HFFc6 (cell line): ENCODE measurements at regions not wholly inside any gene's neighbourhood (a gene's known extent, or its start where the extent isn't known, plus 50 kb on each side); places are given as distances from the start of the nearest gene placed in this dataset.

Experiments used
- DNase-seq: peaks from one replicate; pipeline ENCODE4 v3.0.0-alpha.2; 2018
- H3K27ac Mint-ChIP-seq: 2 replicates; pipeline ENCODE4 v1.8.0; 2020; ENCODE audit warnings: mild to moderate bottlenecking, mixed read lengths
- H3K27me3 Mint-ChIP-seq: 2 replicates; pipeline ENCODE4 v1.8.0; 2021; ENCODE audit warnings: mild to moderate bottlenecking, moderate library complexity, mixed read lengths; ENCODE audit not compliant: insufficient read depth
- H3K36me3 Mint-ChIP-seq: 2 replicates; pipeline ENCODE4 v1.8.0; 2021; ENCODE audit warnings: low read depth, mixed read lengths
- H3K4me1 Mint-ChIP-seq: 2 replicates; pipeline ENCODE4 v1.8.0; 2020; ENCODE audit warnings: low read depth, mixed read lengths
- H3K4me3 Mint-ChIP-seq: 2 replicates; pipeline ENCODE4 v1.8.0; 2020; ENCODE audit warnings: mild to moderate bottlenecking, moderate library complexity, mixed read lengths
- H3K9me3 Mint-ChIP-seq: 2 replicates; pipeline ENCODE4 v1.8.0; 2020; ENCODE audit warnings: mild to moderate bottlenecking, mixed read lengths
- CTCF ChIP-seq: fragments of 200-600 bp; sonication (generic); IDR thresholded peaks from 2 replicates; pipeline ENCODE4 v1.5.0; 2021; ENCODE audit warnings: antibody characterized with exemption, mild to moderate bottlenecking

DNA sequence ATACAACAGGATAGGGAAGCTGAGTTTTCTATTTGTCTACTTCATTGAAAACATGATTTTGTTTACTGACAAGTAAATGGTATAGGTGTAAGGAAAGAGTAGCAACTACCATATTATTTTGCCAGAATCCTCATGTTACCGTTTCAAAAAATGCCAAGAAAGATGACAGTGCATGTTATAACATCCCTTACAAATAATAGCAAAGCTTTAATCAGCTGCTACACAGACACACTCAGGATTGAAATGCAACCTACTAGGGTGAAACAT lies 331.5 kb downstream of the CHRM3 start:
- Mint-ChIP-seq H3K9me3 (no peaks in the 10 kb centered on the region; the same call in 1 of the 2 replicates), H3K27me3 (no peaks in the 10 kb centered on the region), H3K4me3 (no peak overlapping the region), H3K27ac (no peak overlapping the region), H3K4me1 (0 out of 2 replicates have a peak, but pooled peaks cover 7% of the 10 kb centered on the region), H3K36me3 (no peaks in the 10 kb centered on the region)
- no peak for DNase-seq
- TF ChIP-seq CTCF = no peak

DNA sequence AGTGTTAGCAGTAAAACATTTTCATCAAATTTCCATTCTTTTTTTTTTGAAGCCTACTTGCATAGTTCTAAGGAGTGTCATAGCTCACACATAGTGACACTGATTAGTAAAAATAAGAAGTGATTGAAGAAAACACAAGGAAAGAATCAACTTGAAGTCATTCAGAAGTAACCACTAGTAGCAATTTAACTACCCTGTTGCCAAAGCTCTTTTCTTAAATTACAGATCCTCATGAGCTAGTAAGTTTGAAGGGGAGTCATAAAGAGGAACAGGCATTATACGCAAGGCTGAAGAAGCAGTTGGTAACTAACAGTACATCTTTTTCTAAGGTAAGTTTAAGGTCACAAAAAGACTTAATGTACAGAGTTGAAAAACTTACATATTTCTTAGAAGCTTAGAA lies 332.2 kb downstream of the CHRM3 start:
- TF ChIP-seq CTCF = no peak
- no peak overlapping the region for H3K27ac Mint-ChIP-seq
- H3K4me1 Mint-ChIP-seq = 0 out of 2 replicates have a peak, but pooled peaks cover 7% of the 10 kb centered on the region
- no peaks in the 10 kb centered on the region for H3K36me3 Mint-ChIP-seq
- no peaks in the 10 kb centered on the region for H3K27me3 Mint-ChIP-seq
- H3K9me3 Mint-ChIP-seq = no peaks in the 10 kb centered on the region; the same call in 1 of the 2 replicates
- H3K4me3 Mint-ChIP-seq = no peak overlapping the region
- DNase-seq = no peak

DNA sequence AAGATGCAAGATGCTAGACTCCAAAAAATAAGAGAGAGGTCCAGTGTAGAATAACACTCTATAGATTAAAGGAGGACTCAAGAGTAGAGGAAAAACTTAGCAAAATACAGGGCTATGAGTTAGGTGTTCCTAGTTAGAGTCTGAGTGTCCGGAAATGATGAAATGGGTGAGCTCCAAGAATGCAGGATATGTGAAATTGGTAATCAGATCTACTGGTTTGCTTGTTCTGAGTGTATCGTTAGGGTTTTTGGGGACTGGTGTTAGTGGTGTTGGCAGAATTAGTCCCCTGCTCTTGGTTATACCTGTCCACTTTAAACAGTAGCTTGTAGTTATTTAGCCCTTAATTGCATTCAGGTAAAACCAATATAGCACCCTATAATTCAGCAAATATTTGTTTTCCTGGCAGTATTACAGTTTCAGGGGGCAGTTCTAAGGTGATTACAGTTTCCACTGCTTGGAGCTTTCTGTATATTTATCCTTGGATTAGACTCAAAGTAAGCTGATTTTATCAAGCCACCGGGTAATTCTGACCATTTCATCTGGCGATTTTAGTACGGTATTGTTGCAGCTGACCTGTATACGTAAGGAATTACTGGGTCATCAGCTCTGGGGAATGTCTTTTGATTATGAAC lies 332.7 kb downstream of the CHRM3 start:
- TF ChIP-seq CTCF = no peak
- no peak for DNase-seq
- Mint-ChIP-seq H3K4me1 (0 out of 2 replicates have a peak, but pooled peaks cover 7% of the 10 kb centered on the region), H3K36me3 (no peaks in the 10 kb centered on the region), H3K27me3 (no peaks in the 10 kb centered on the region), H3K4me3 (no peak overlapping the region), H3K9me3 (no peaks in the 10 kb centered on the region), H3K27ac (no peak overlapping the region)

- no peaks in the 10 kb centered on the region for H3K36me3 Mint-ChIP-seq
- H3K27ac Mint-ChIP-seq = no peak overlapping the region
- 0 out of 2 replicates have a peak, but pooled peaks cover 7% of the 10 kb centered on the region for H3K4me1 Mint-ChIP-seq
- no peaks in the 10 kb centered on the region for H3K9me3 Mint-ChIP-seq
- no peak for DNase-seq
- TF ChIP-seq CTCF = no peak
- no peak overlapping the region for H3K4me3 Mint-ChIP-seq
- no peaks in the 10 kb centered on the region for H3K27me3 Mint-ChIP-seq
Measured at GRCh38 chr1:239719642-239720258, 333.4 kb downstream of the CHRM3 start.

- TF ChIP-seq CTCF = no peak
Measured at GRCh38 chr1:239722035-239722434, 335.7 kb downstream of the CHRM3 start.

More at GRCh38 chr1:239722035-239722434, 335.7 kb downstream of the CHRM3 start:
- Mint-ChIP-seq H3K4me1 (0 out of 2 replicates have a peak, but pooled peaks cover 7% of the 10 kb centered on the region), H3K4me3 (no peak overlapping the region), H3K9me3 (no peaks in the 10 kb centered on the region), H3K27me3 (no peaks in the 10 kb centered on the region), H3K36me3 (no peaks in the 10 kb centered on the region), H3K27ac (no peak overlapping the region)
- no peak for DNase-seq
